ENCODE measurements at regions not wholly inside any gene's neighbourhood (a gene's known extent, or its start where the extent isn't known, plus 50 kb on each side); places are given as distances from the start of the nearest gene placed in this dataset.

- DNase-seq = no peak
These were observed 83.0 kb upstream of the GJB5 start for GRCh38 chr1:34671887-34672286.

GRCh38 chr1:34681480-34682451 lies 73.1 kb upstream of the GJB5 start:
- DNase-seq = peak; percentile 60

GRCh38 chr1:34682452-34683223 lies 72.2 kb upstream of the GJB5 start:
- no peak for DNase-seq

GRCh38 chr1:34683616-34684015 lies 71.2 kb upstream of the GJB5 start:
- DNase-seq = no peak

- peak; percentile 35 for DNase-seq
These were observed 70.6 kb upstream of the GJB5 start for GRCh38 chr1:34684266-34684665.

- no peak for DNase-seq
These were observed 69.6 kb upstream of the GJB5 start for GRCh38 chr1:34685225-34685624.

GRCh38 chr1:34686531-34686930 lies 68.3 kb upstream of the GJB5 start:
- no peak for DNase-seq

GRCh38 chr1:34688006-34688741 lies 66.7 kb upstream of the GJB5 start:
- DNase-seq = no peak

- no peak for DNase-seq
These were observed 64.6 kb upstream of the GJB5 start for GRCh38 chr1:34690269-34690668.

- no peak for DNase-seq
These were observed 61.8 kb upstream of the GJB5 start for GRCh38 chr1:34693081-34693480.

- DNase-seq = no peak
These were observed 60.5 kb upstream of the GJB5 start for GRCh38 chr1:34694383-34694782.

GRCh38 chr1:34695580-34695979 lies 59.3 kb upstream of the GJB5 start:
- no peak for DNase-seq

GRCh38 chr1:34696230-34696629 lies 58.6 kb upstream of the GJB5 start:
- no peak for DNase-seq

- DNase-seq = no peak
These were observed 57.9 kb upstream of the GJB5 start for GRCh38 chr1:34696981-34697380.

GRCh38 chr1:34697818-34698217 lies 57.0 kb upstream of the GJB5 start:
- no peak for DNase-seq

GRCh38 chr1:34701326-34702060 lies 53.4 kb upstream of the GJB5 start:
- no peak for DNase-seq

All from activated CD4-positive, alpha-beta T cell treated with anti-CD3 and anti-CD28 coated beads, Interleukin-10, Interleukin-2, amounts not matched to agents 100 ng/mL and 50 ng/mL, durations not matched to agents 16 hours and 8 hours (primary cell).